Suprapubic skin (tissue), 4 donors: ENCODE measurements at regions not wholly inside any gene's neighbourhood (a gene's known extent, or its start where the extent isn't known, plus 50 kb on each side); places are given as distances from the start of the nearest gene placed in this dataset.
"Not testable (repeated sequence)": the region's sequence is repeated elsewhere in the genome, so short reads cannot be mapped to it uniquely, and the experiment has no call there.

Experiments used
- POLR2A ChIP-seq, 2 donors: fragments of 450-650 bp; IDR thresholded peaks; one replicate each; pipeline ENCODE4 v1.6.1; 2017; ENCODE audit warnings: antibody characterized with exemption in 2 of 2, mild to moderate bottlenecking in 2 of 2, moderate library complexity in 2 of 2
- POLR2AphosphoS5 ChIP-seq, 3 donors: sonication (generic); formaldehyde crosslinking; IDR thresholded peaks; one replicate each; pipeline ENCODE4 v1.6.1; 2017; ENCODE audit warnings: antibody characterized with exemption in 3 of 3
- TF ChIP-seq, protein P1 (sequence below), 2 donors: fragments of 200-600 bp in 1 of 2; fragments of 450-650 bp in 1 of 2; sonication (generic) in 1 of 2; IDR thresholded peaks; one replicate each; pipeline ENCODE4 v1.5.1; 2016 to 2019; ENCODE audit warnings: antibody characterized with exemption in 2 of 2, mild to moderate bottlenecking in 1 of 2, moderate library complexity in 1 of 2

DNA sequence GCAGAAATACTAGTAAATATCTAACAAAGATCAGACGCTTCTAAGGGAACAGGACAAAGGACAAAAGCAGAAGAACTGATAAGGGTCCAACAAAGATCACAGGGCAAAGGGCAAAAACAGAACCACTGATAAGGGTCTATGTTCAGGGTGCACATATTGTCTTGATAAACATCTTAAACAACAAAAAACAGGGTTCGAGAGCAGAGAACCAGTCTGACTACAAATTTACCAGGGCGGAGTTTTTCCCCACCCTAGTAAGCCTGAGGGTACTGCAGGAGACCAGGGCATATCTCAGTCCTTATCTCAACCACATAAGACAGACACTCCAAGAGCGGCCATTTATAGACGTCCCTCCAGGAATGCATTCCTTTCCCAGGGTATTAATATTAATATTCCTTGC is 833.5 kb downstream of the BRINP3 start:
- TF ChIP-seq, protein P1, sequence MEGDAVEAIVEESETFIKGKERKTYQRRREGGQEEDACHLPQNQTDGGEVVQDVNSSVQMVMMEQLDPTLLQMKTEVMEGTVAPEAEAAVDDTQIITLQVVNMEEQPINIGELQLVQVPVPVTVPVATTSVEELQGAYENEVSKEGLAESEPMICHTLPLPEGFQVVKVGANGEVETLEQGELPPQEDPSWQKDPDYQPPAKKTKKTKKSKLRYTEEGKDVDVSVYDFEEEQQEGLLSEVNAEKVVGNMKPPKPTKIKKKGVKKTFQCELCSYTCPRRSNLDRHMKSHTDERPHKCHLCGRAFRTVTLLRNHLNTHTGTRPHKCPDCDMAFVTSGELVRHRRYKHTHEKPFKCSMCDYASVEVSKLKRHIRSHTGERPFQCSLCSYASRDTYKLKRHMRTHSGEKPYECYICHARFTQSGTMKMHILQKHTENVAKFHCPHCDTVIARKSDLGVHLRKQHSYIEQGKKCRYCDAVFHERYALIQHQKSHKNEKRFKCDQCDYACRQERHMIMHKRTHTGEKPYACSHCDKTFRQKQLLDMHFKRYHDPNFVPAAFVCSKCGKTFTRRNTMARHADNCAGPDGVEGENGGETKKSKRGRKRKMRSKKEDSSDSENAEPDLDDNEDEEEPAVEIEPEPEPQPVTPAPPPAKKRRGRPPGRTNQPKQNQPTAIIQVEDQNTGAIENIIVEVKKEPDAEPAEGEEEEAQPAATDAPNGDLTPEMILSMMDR (IDR thresholded peaks at IDR 0.05) = not testable (repeated sequence)
- not testable (repeated sequence) for TF ChIP-seq POLR2A, POLR2AphosphoS5 (IDR thresholded peaks at IDR 0.05)
